ENCODE measurements at regions not wholly inside any gene's neighbourhood (a gene's known extent, or its start where the extent isn't known, plus 50 kb on each side); places are given as distances from the start of the nearest gene placed in this dataset.

GRCh38 chr1:95453053-95453452 lies 219.0 kb downstream of the RWDD3 start:
- ATAC-seq (ENCODE audit: low FRiP score in 2 of 2), result no peak
- no peak for DNase-seq
- H3K27ac ChIP-seq, result no peak overlapping the region
- no peaks in the 10 kb centered on the region for H3K36me3 ChIP-seq
- no peak overlapping the region for H3K4me3 ChIP-seq
- H3K4me1 ChIP-seq, result no peaks in the 10 kb centered on the region
- H3K27me3 ChIP-seq, result no peaks in the 10 kb centered on the region
- H3K9me3 ChIP-seq, result peaks cover 0 to 9% (median 2%) of the 10 kb centered on the region in 4 donors
- 96 to 97% methylated on average over 2 of the region's 2 CpGs for WGBS, 2 donors
- TF ChIP-seq CTCF (IDR thresholded peaks at IDR 0.05) (no peak), POLR2A (IDR thresholded peaks at IDR 0.05) (no peak), POLR2AphosphoS5 (IDR thresholded peaks at IDR 0.05) (no peak), EP300 (IDR thresholded peaks at IDR 0.05) (no peak)

GRCh38 chr1:95467036-95467435 lies 233.0 kb downstream of the RWDD3 start:
- no peak for DNase-seq
- H3K4me3 ChIP-seq, result no peak overlapping the region
- 16 to 32% methylated on average over 1 of the region's 1 CpG for WGBS, 2 donors
- TF ChIP-seq POLR2A (IDR thresholded peaks at IDR 0.05), result no peak
- no peak for TF ChIP-seq CTCF (IDR thresholded peaks at IDR 0.05)
- no peak for TF ChIP-seq EP300 (IDR thresholded peaks at IDR 0.05)
- no peak for TF ChIP-seq POLR2AphosphoS5 (IDR thresholded peaks at IDR 0.05)
- no peaks in the 10 kb centered on the region for H3K4me1 ChIP-seq
- no peak for ATAC-seq (ENCODE audit: low FRiP score in 2 of 2)
- peaks cover 0 to 7% (median 0%) of the 10 kb centered on the region in 4 donors for H3K9me3 ChIP-seq
- H3K27ac ChIP-seq, result no peak overlapping the region
- H3K36me3 ChIP-seq, result no peaks in the 10 kb centered on the region
- H3K27me3 ChIP-seq, result no peaks in the 10 kb centered on the region

GRCh38 chr1:95475686-95476457 lies 241.9 kb downstream of the RWDD3 start:
- Histone ChIP-seq H3K27ac (no peak overlapping the region), H3K4me3 (no peak overlapping the region), H3K36me3 (no peaks in the 10 kb centered on the region), H3K9me3 (peaks cover 0 to 5% (median 0%) of the 10 kb centered on the region in 4 donors), H3K27me3 (no peaks in the 10 kb centered on the region), H3K4me1 (no peaks in the 10 kb centered on the region)
- DNase-seq (no peak), ATAC-seq (ENCODE audit: low FRiP score in 2 of 2) (no peak)
- 82 to 92% methylated on average over 3 of the region's 3 CpGs for WGBS, 2 donors
- TF ChIP-seq POLR2AphosphoS5 (IDR thresholded peaks at IDR 0.05), result no peak
- no peak for TF ChIP-seq CTCF (IDR thresholded peaks at IDR 0.05)
- TF ChIP-seq POLR2A (IDR thresholded peaks at IDR 0.05), result no peak

GRCh38 chr1:95496307-95496706 lies 262.3 kb downstream of the RWDD3 start:
- 85 to 93% methylated on average over 6 of the region's 6 CpGs for WGBS, 2 donors
- Histone ChIP-seq H3K36me3 (no peaks in the 10 kb centered on the region), H3K4me3 (no peak overlapping the region), H3K9me3 (no peaks in the 10 kb centered on the region), H3K4me1 (no peaks in the 10 kb centered on the region), H3K27me3 (no peaks in the 10 kb centered on the region), H3K27ac (no peak overlapping the region)
- ATAC-seq (ENCODE audit: low FRiP score in 2 of 2) (no peak), DNase-seq (no peak)
- TF ChIP-seq POLR2A (IDR thresholded peaks at IDR 0.05), result no peak
- TF ChIP-seq CTCF (IDR thresholded peaks at IDR 0.05), result no peak

- H3K27ac ChIP-seq, result no peak overlapping the region
- H3K9me3 ChIP-seq, result no peaks in the 10 kb centered on the region
- no peak overlapping the region for H3K4me3 ChIP-seq
- H3K27me3 ChIP-seq, result no peaks in the 10 kb centered on the region
- no peaks in the 10 kb centered on the region for H3K36me3 ChIP-seq
- TF ChIP-seq EP300 (IDR thresholded peaks at IDR 0.05) (no peak), CTCF (IDR thresholded peaks at IDR 0.05) (no peak), POLR2AphosphoS5 (IDR thresholded peaks at IDR 0.05) (no peak), POLR2A (IDR thresholded peaks at IDR 0.05) (no peak)
- whole genome bisulfite sequencing, 2 donors, result 86 to 87% methylated on average over 6 of the region's 6 CpGs
- DNase-seq (no peak), ATAC-seq (ENCODE audit: low FRiP score in 2 of 2) (no peak)
- H3K4me1 ChIP-seq, result no peaks in the 10 kb centered on the region
These were observed 262.8 kb downstream of the RWDD3 start for GRCh38 chr1:95496773-95497172.

Data from upper lobe of left lung (tissue), 6 donors.